Panc1 (cell line): ENCODE measurements at regions not wholly inside any gene's neighbourhood (a gene's known extent, or its start where the extent isn't known, plus 50 kb on each side); places are given as distances from the start of the nearest gene placed in this dataset.

Experiments used
- CTCF ChIP-seq: fragments of 450-650 bp; IDR thresholded peaks from 2 replicates; pipeline ENCODE4 v1.5.1; 2017; ENCODE audit warnings: mild to moderate bottlenecking
- REST ChIP-seq, 2 experiments: IDR thresholded peaks; 2 replicates each; pipeline ENCODE4 v1.6.1; 2011 to 2012; ENCODE audit warnings: low read depth in 2 of 2, control low read depth in 1 of 2, low read length in 1 of 2, mild to moderate bottlenecking in 1 of 2, moderate library complexity in 1 of 2; ENCODE audit not compliant: insufficient read depth in 1 of 2

- no peak for TF ChIP-seq CTCF
- no peak for TF ChIP-seq REST (IDR thresholded peaks at IDR 0.05; ENCODE audit: insufficient read depth in 1 of 2, low read depth in 2 of 2, low read length in 1 of 2)
Measured at GRCh38 chr7:52140851-52141250, 824.2 kb upstream of the COBL start.
